NCI-H2171 (cell line): ENCODE measurements at regions not wholly inside any gene's neighbourhood (a gene's known extent, or its start where the extent isn't known, plus 50 kb on each side); places are given as distances from the start of the nearest gene placed in this dataset.

Source experiments
- DNase-seq: peaks from one replicate; lab custom pipeline; 2025; lab: John Stamatoyannopoulos, UW

GRCh38 chr5:124061068-124061430, 549.1 kb downstream of the CSNK1G3 start:
- no peak for DNase-seq

GRCh38 chr5:124060413-124061067, 548.6 kb downstream of the CSNK1G3 start:
- no peak for DNase-seq

GRCh38 chr5:124060011-124060410, 548.0 kb downstream of the CSNK1G3 start:
- no peak for DNase-seq

GRCh38 chr5:124059200-124059599, 547.2 kb downstream of the CSNK1G3 start:
- no peak for DNase-seq

- no peak for DNase-seq
Observed at GRCh38 chr5:124057724-124058231, 545.8 kb downstream of the CSNK1G3 start.

- peak; percentile 69 for DNase-seq
Observed at GRCh38 chr5:124056991-124057723, 545.2 kb downstream of the CSNK1G3 start.

- DNase-seq, result no peak
Observed at GRCh38 chr5:124056326-124056990, 544.5 kb downstream of the CSNK1G3 start.

GRCh38 chr5:124055751-124056150, 543.8 kb downstream of the CSNK1G3 start:
- no peak for DNase-seq

- DNase-seq, result no peak
Observed at GRCh38 chr5:124054564-124054963, 542.6 kb downstream of the CSNK1G3 start.

GRCh38 chr5:124053340-124053739, 541.4 kb downstream of the CSNK1G3 start:
- DNase-seq, result no peak

GRCh38 chr5:124052201-124052600, 540.2 kb downstream of the CSNK1G3 start:
- no peak for DNase-seq

- DNase-seq, result no peak
Observed at GRCh38 chr5:124050120-124050770, 538.3 kb downstream of the CSNK1G3 start.

- DNase-seq, result no peak
Observed at GRCh38 chr5:124045412-124045811, 533.4 kb downstream of the CSNK1G3 start.

GRCh38 chr5:124044613-124045012, 532.6 kb downstream of the CSNK1G3 start:
- no peak for DNase-seq

GRCh38 chr5:124043456-124043855, 531.5 kb downstream of the CSNK1G3 start:
- DNase-seq, result no peak

GRCh38 chr5:124040799-124041198, 528.8 kb downstream of the CSNK1G3 start:
- DNase-seq, result no peak

GRCh38 chr5:124039410-124039809, 527.4 kb downstream of the CSNK1G3 start:
- no peak for DNase-seq

GRCh38 chr5:124036786-124037185, 524.8 kb downstream of the CSNK1G3 start:
- DNase-seq, result no peak

GRCh38 chr5:124034963-124035362, 523.0 kb downstream of the CSNK1G3 start:
- DNase-seq, result no peak

- DNase-seq, result no peak
Observed at GRCh38 chr5:124034083-124034700, 522.2 kb downstream of the CSNK1G3 start.

GRCh38 chr5:124030043-124030491, 518.1 kb downstream of the CSNK1G3 start:
- no peak for DNase-seq

GRCh38 chr5:124027441-124027840, 515.5 kb downstream of the CSNK1G3 start:
- DNase-seq, result no peak
